SK-MEL-5 (cell line): ENCODE measurements at regions not wholly inside any gene's neighbourhood (a gene's known extent, or its start where the extent isn't known, plus 50 kb on each side); places are given as distances from the start of the nearest gene placed in this dataset.
"Not testable (repeated sequence)": the region's sequence is repeated elsewhere in the genome, so short reads cannot be mapped to it uniquely, and the experiment has no call there.

ENCODE experiments used
- DNase-seq: peaks from one replicate; pipeline ENCODE4 v3.0.0-alpha.2; 2016; ENCODE audit warnings: low read depth, low spot score
- in situ Hi-C: cut with HindIII; loops from 2 replicates; pipeline ENCODE4 v1.10.0; 2016; ENCODE audit warnings: low sequenced_read_pairs, high pct_unique_total_duplicates, low pct_unique_long_range_greater_than_20kb

- in situ Hi-C loops = no loop called here
Observed at GRCh38 chr6:82493467-82493866, 129.8 kb downstream of the TPBG start.

GRCh38 chr6:82494367-82494766 is 130.8 kb downstream of the TPBG start:
- no peak for DNase-seq
- in situ Hi-C loops = no loop called here

More at GRCh38 chr6:82493467-82493866, 129.8 kb downstream of the TPBG start:
- no peak for DNase-seq

DNA sequence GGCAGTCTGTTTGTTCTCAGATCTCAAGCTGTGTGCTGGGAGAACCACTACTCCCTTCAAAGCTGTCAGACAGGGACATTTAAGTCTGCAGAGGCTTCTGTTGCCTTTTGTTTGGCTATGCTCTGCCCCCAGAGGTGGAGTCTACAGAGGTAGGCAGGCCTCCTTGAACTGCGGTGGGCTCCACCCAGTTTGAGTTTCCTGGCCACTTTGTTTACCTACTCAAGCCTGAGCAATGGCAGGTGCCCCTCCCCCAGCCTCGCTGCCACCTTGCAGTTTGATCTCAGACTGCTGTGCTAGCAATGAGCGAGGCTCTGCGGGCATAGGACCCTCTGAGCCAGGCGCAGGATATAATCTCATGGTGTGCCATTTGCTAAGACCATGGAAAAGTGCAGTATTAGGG is 138.3 kb downstream of the TPBG start:
- DNase-seq, in situ Hi-C loops: not testable (repeated sequence)

DNA sequence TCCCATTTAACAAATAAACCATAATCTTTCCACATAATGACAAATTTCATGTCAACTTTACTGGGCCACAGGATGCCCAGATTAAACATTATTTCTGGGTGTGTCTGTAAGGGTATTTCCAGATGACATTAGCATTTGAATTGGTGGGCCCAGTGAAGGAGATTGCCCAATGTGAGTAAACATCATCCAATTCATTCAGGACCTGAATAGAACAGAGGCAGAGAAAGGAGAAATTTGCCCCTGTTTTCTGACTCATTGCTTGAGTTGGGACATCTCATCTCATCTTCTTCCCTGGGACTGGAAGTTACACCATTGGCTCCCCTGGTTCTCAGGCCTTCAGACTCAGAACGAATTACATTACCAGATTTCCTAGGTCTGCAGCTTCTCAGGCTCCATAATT is 142.9 kb downstream of the TPBG start:
- no peak for DNase-seq
- in situ Hi-C loops = no loop called here

DNA sequence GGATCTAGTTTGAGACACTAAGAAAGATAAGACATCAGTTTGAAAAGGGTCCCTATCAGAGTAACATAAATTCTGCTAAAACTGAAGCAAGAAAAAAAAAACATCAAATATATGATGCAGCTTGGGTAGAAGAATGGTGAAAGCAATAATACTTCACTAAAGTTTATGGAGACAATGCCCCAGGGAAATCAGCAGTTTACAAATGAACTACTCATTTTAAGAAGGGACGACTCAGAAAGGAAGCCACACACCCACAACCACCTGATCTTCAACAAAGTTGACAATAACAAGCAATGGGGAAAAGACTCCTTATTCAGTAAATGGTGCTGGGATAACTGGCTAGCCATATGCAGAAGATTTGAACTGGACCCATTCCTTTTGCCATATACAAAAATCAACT is 143.5 kb downstream of the TPBG start:
- DNase-seq = no peak
- in situ Hi-C loops = no loop called here

DNA sequence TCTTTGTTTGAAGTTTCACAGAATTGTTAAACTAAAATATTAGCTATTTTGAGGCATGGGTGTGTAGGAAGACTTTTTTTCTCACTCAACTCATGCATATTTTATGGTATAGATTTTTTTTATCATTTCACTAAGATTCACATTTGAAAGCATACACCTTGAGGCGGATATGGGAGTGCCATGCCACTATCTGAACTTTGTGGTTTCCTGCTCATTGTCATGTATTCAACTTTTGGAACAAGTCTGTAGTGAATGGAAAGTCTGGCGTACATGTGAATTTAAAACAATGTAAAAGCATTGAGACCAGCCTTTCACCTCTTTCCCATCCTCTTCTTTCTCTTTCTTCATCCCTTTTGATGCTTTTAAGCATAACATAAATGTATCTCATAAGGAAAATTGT is 147.9 kb downstream of the TPBG start:
- in situ Hi-C loops = no loop called here
- no peak for DNase-seq

DNA sequence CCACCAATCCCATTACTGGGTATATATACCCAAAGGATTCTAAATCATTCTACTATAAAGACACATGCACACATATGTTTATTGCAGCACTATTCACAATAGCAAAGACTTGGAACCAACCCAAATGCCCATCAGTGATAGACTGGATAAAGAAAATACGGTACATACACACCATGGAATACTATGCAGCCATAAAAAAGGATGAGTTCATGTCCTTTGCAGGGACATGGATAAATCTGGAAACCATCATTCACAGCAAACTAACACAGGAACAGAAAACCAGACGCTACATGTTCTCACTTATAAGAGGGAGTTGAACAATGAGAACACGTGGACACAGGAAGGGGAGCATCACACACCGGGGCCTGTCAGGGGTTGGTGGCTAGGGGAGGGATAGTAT is 154.3 kb downstream of the TPBG start:
- DNase-seq, in situ Hi-C loops: not testable (repeated sequence)

GRCh38 chr6:82521369-82521768 is 157.8 kb downstream of the TPBG start:
- no peak for DNase-seq
- in situ Hi-C loops = no loop called here

DNA sequence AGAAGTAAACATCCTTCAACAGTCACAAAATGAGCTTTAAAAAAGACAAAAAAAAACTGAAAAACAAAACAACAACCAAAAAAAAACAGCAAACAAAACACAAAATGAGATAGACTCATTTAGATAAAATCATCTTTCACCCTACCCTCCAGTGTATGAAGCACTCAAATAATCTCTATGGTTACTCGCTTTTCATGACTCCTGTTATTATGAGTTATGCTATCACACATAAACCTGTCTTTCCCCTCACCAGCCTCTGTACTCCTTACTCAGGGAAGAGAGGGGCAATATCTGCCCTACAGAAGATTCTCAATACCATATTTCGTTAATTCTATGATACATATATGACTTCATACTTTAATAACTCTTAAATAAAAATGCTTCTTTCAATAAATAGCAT is 158.2 kb downstream of the TPBG start:
- in situ Hi-C loops = no loop called here
- no peak for DNase-seq

- in situ Hi-C loops = no loop called here
- DNase-seq = no peak
Observed at GRCh38 chr6:82524031-82524430, 160.4 kb downstream of the TPBG start.

- in situ Hi-C loops = no loop called here
- DNase-seq = no peak
Observed at GRCh38 chr6:82525775-82526495, 162.3 kb downstream of the TPBG start.

DNA sequence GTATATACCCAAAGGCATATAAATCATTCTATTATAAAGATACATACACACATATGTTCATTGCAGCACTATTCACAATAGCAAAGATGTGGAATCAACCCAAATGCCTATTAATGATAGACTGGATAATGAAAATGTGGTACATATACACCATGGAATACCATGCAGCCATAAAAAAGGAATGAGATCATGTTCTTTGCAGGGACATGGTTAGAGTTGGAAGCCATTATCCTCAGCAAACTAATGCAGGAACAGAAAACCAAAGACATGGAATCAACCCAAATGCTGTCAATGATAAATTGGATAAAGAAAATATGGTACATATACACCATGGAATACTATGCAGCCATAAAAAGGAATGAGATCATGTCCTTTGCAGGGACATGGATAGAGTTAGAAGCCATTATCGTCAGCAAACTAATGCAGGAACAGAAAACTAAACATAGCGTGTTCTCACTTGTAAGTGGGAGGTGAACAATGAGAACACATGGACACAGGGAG is 166.4 kb downstream of the TPBG start:
- DNase-seq, in situ Hi-C loops: not testable (repeated sequence)

- in situ Hi-C loops = no loop called here
- DNase-seq = no peak
Observed at GRCh38 chr6:82534876-82535275, 171.3 kb downstream of the TPBG start.

GRCh38 chr6:82549480-82549879 is 185.9 kb downstream of the TPBG start:
- in situ Hi-C loops, DNase-seq: not testable (repeated sequence)

DNA sequence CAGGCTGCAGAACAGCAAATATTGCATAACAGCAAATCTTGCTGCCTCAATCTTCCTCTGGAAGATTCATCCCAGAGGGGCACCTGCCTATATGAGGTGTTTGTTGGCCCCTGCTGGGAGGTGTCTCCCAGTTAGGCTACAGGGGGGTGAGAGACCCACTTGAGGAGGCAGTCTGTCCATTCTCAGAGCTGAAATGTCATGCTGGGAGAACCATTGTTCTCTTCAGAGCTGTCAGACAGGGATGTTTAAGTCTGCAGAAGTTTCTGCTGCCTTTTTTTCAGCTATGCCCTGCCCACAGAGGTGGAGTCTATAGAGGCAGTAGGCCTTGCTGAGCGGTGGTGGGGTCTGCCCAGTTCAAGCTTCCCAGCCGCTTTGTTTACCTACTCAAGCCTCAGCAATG is 187.7 kb downstream of the TPBG start:
- in situ Hi-C loops, DNase-seq: not testable (repeated sequence)

DNA sequence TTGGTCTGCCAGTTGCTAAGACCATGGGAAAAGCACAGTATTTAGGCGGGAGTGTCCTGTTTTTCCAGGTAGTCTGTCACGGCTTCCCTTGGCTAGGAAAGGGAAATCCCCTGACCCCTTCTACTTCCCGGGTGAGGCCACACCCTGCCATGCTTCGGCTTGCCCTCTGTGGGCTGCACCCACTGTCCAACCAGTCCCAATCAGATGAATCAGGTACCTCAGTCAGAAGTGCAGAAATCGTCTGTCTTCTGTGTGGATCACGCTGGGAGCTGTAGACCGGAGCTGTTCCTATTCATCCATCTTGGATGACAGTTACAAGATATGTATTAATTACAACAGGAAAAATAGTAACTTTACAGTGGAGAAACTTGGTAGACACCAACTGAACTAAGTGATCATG is 188.2 kb downstream of the TPBG start:
- DNase-seq = no peak
- in situ Hi-C loops = no loop called here

DNA sequence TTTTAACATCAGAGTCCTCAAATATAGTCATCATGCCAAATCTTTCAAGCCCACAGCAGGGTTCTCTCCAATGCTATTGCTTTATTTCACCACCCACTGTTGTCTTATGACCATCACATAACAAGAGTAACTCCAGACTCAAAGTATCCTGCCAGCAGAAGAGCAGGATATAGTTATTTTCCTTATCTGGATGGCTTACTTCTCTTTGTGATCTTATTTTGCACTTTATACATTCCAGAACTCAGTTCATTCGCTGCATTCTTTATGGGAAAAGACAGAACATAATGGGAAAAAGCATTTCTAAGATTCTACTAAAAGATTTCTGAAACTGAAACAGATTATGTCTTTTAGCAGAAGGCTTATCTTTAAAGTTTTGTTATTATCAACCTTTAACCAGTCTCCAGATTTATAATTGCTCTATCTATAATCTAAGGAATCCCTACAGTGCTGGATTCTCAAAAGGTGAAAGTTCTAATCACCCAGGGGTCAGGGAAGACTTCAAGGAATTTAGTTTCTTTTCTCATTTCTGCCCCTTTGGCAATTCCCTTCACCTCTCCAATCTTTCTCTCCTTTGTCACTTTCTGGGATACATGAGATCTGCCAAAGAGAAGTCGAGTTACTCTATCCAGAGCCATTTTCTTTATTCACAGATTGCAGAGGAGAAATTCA is 190.4 kb downstream of the TPBG start:
- no peak for DNase-seq
- in situ Hi-C loops = no loop called here

DNA sequence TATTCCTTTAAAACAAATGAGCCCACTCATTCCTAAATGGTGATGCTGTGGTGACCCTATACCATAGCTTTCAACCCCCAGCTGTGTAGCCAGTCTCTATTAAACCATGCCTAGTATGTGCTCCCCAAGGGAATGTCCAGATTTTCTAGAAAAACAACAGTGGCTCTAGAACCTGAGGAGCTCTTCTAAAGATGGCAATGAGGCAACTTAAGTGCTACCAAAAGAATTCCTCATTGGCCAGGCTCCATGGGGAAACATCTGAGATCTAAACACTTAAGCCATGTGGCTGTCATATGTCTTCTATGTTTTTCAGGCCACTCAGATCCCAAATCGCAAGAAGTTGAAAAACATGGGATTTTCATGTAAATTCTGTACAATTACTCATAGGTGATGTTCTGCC is 191.0 kb downstream of the TPBG start:
- in situ Hi-C loops = no loop called here
- no peak for DNase-seq

GRCh38 chr6:82555801-82556200 is 192.2 kb downstream of the TPBG start:
- in situ Hi-C loops = no loop called here
- no peak for DNase-seq
